OCI-LY1 (cell line): ENCODE measurements at regions not wholly inside any gene's neighbourhood (a gene's known extent, or its start where the extent isn't known, plus 50 kb on each side); places are given as distances from the start of the nearest gene placed in this dataset.

ENCODE experiments used
- H2AFZ ChIP-seq: fragments of 200-600 bp; sonication (generic), shearing (Covaris generic); 2 replicates; pipeline ENCODE4 v1.6.0; 2014; ENCODE audit warnings: antibody characterized with exemption, mild to moderate bottlenecking, low read length
- H3F3A ChIP-seq: fragments of 200-600 bp; sonication (generic), shearing (Covaris generic); 2 replicates; pipeline ENCODE4 v1.6.0; 2014; ENCODE audit warnings: mild to moderate bottlenecking, antibody characterized with exemption, low read length, moderate library complexity; ENCODE audit not compliant: insufficient read depth
- H3K27ac ChIP-seq: fragments of 200-600 bp; sonication (generic); 2 replicates; pipeline ENCODE4 v1.5.1; 2014; ENCODE audit warnings: low read length, mixed run types, mild to moderate bottlenecking, low read depth; ENCODE audit not compliant: poor library complexity, severe bottlenecking
- H3K27me3 ChIP-seq: fragments of 200-600 bp; sonication (generic); 2 replicates; pipeline ENCODE4 v1.6.0; 2014; ENCODE audit warnings: antibody characterized with exemption, mild to moderate bottlenecking, low read length, moderate library complexity; ENCODE audit not compliant: insufficient read depth
- H3K36me3 ChIP-seq: fragments of 200-600 bp; sonication (generic); 2 replicates; pipeline ENCODE4 v1.6.1; 2014; ENCODE audit warnings: mild to moderate bottlenecking, antibody characterized with exemption, low read length, moderate library complexity, mixed read lengths; ENCODE audit not compliant: insufficient read depth
- H3K4me1 ChIP-seq: fragments of 200-600 bp; sonication (generic); 2 replicates; pipeline ENCODE4 v1.5.1; 2014; ENCODE audit warnings: mild to moderate bottlenecking, low read length, moderate library complexity; ENCODE audit not compliant: insufficient read depth, severe bottlenecking
- H3K4me2 ChIP-seq: fragments of 200-600 bp; sonication (generic), shearing (Covaris generic); 2 replicates; pipeline ENCODE4 v1.6.1; 2014; ENCODE audit warnings: low read length
- H3K4me3 ChIP-seq: fragments of 200-600 bp; sonication (generic); 2 replicates; pipeline ENCODE4 v1.5.1; 2014; ENCODE audit warnings: low read length, low read depth, mild to moderate bottlenecking, mixed read lengths; ENCODE audit not compliant: poor library complexity, severe bottlenecking
- H3K79me2 ChIP-seq: fragments of 200-600 bp; shearing (Covaris generic); 2 replicates; pipeline ENCODE4 v1.6.1; 2016; ENCODE audit warnings: mixed run types, low read length, mixed read lengths; ENCODE audit not compliant: insufficient read depth
- H3K9ac ChIP-seq: fragments of 200-600 bp; sonication (generic), shearing (Covaris generic); 2 replicates; pipeline ENCODE4 v1.6.1; 2014; ENCODE audit warnings: mild to moderate bottlenecking, low read length, mixed read lengths
- H3K9me2 ChIP-seq: fragments of 200-600 bp; sonication (generic), shearing (Covaris generic); 2 replicates; pipeline ENCODE4 v1.6.1; 2014; ENCODE audit warnings: low read depth, mild to moderate bottlenecking, low read length, mixed read lengths
- H3K9me3 ChIP-seq: fragments of 200-600 bp; shearing (Covaris generic); 2 replicates; pipeline ENCODE4 v1.6.1; 2014; ENCODE audit warnings: low read length, mixed read lengths
- H4K20me1 ChIP-seq: fragments of 200-600 bp; sonication (generic), shearing (Covaris generic); 2 replicates; pipeline ENCODE4 v1.6.0; 2016; ENCODE audit warnings: mild to moderate bottlenecking, low read length; ENCODE audit not compliant: insufficient read depth
- EZH2 ChIP-seq: fragments of 200-600 bp; sonication (generic), shearing (Covaris generic); IDR thresholded peaks from 2 replicates; pipeline ENCODE4 v1.8.0; 2017; ENCODE audit warnings: borderline replicate concordance, mixed run types, mild to moderate bottlenecking, antibody characterized with exemption, low read length, moderate library complexity, mixed read lengths
- TF ChIP-seq, protein P1 (sequence below): fragments of 200-600 bp; sonication (generic), shearing (Covaris generic); IDR thresholded peaks from 2 replicates; pipeline ENCODE4 v1.5.1; 2017; ENCODE audit warnings: mild to moderate bottlenecking, antibody characterized with exemption, low read length, moderate library complexity, mixed read lengths

DNA sequence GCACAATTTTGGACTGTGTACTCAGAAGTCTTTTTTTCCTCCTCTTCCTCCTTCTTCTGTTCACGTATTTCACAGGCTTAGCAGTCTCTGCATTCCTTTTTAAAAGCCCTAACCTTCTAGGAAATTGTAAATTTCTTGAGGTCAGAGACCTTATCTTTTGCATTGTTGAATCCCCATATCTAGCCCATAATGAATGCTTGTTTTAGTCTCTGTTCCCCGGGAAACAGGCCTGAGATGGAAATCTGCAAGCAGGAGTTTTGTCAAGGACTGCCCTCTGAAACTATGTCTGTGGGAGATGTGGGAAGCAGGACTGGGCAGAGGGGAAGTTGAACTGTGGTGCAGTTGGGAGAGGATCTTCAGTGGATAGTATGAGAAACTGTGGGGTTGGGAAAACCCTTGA, 272.2 kb upstream of the DAB1 start:
- no peaks in the 10 kb centered on the region for H3K27me3 ChIP-seq
- no peaks in the 10 kb centered on the region for H4K20me1 ChIP-seq
- no peaks in the 10 kb centered on the region for H3K9me2 ChIP-seq
- H3K9me3 ChIP-seq = no peaks in the 10 kb centered on the region
- H3K4me1 ChIP-seq = no peaks in the 10 kb centered on the region
- no peak overlapping the region for H2AFZ ChIP-seq
- TF ChIP-seq, protein P1, sequence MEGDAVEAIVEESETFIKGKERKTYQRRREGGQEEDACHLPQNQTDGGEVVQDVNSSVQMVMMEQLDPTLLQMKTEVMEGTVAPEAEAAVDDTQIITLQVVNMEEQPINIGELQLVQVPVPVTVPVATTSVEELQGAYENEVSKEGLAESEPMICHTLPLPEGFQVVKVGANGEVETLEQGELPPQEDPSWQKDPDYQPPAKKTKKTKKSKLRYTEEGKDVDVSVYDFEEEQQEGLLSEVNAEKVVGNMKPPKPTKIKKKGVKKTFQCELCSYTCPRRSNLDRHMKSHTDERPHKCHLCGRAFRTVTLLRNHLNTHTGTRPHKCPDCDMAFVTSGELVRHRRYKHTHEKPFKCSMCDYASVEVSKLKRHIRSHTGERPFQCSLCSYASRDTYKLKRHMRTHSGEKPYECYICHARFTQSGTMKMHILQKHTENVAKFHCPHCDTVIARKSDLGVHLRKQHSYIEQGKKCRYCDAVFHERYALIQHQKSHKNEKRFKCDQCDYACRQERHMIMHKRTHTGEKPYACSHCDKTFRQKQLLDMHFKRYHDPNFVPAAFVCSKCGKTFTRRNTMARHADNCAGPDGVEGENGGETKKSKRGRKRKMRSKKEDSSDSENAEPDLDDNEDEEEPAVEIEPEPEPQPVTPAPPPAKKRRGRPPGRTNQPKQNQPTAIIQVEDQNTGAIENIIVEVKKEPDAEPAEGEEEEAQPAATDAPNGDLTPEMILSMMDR = no peak
- TF ChIP-seq EZH2 = no peak
- no peak overlapping the region for H3K4me3 ChIP-seq
- no peaks in the 10 kb centered on the region for H3K36me3 ChIP-seq
- no peaks in the 10 kb centered on the region for H3F3A ChIP-seq
- no peak overlapping the region for H3K27ac ChIP-seq
- no peaks in the 10 kb centered on the region for H3K79me2 ChIP-seq
- no peak overlapping the region for H3K4me2 ChIP-seq
- no peak overlapping the region for H3K9ac ChIP-seq

DNA sequence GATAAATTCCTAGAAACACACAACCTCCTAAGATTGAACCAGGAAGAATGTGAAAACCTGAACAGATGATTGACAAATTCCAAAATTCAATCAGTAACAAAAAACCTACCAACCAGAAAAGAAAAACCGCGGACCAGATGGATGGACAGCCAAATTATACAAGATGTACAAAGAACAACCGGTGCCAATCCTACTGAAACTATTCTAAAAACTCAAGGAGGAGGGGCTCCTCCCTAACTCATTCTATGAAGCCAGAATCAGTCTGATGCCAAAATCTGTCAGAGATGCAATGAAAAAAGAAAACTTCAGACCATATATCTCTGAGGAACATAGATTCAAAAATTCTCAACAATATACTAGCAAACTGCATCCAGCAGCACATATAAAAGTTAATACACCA, 262.4 kb upstream of the DAB1 start:
- H3K9ac ChIP-seq = no peak overlapping the region
- no peaks in the 10 kb centered on the region for H3K9me3 ChIP-seq
- TF ChIP-seq, protein P1 = no peak
- no peak for TF ChIP-seq EZH2
- no peaks in the 10 kb centered on the region for H3K36me3 ChIP-seq
- no peaks in the 10 kb centered on the region for H3K9me2 ChIP-seq
- H3F3A ChIP-seq = no peaks in the 10 kb centered on the region
- H3K79me2 ChIP-seq = no peaks in the 10 kb centered on the region
- no peak overlapping the region for H3K4me2 ChIP-seq
- no peaks in the 10 kb centered on the region for H3K27me3 ChIP-seq
- H3K27ac ChIP-seq = no peak overlapping the region
- no peak overlapping the region for H2AFZ ChIP-seq
- H3K4me1 ChIP-seq = no peaks in the 10 kb centered on the region
- no peak overlapping the region for H3K4me3 ChIP-seq
- no peaks in the 10 kb centered on the region for H4K20me1 ChIP-seq

DNA sequence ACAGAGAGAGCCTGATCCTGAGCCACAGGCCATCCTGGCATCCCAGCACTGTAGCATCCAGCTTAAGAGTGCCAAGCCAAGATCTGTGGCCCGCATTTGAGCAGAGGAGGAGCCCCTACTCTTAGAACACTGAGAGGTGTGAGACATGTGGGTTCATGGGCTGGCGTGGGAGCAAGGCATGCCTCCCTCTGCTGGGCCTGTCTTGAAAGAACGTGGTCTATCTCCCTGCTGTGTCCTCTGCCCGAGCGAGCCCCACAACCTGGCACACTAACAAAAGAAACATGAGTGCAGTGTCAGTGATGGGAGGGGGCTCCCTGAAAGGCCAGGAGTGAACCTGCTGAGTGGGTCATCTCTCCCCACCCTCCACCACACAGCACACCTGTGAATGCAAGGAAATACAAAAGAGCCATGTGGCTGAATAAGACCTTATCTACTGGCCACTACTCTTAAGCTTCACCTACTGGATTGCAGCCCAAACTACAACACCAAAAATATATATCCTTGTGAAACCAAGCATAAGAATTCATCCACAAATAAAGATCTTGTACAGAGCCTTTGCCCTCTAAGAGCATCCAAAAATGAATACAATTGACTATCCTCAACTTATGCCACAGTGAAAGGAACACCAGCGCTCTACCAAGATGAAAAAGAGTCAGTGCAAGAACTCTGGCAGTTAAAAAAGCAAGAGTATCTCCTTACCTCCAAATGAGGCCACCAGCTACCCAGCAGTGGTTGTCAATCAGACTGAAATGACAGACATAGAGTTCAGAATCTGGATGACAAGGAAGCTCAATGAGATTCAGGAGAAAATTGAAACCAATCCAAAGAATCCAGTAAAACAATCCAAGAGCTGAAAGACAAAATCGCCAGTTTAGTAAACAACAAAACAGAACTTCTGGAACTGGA, 259.4 kb upstream of the DAB1 start:
- no peak overlapping the region for H3K4me2 ChIP-seq
- H3K36me3 ChIP-seq = no peaks in the 10 kb centered on the region

More for the DNA sequence above, 259.4 kb upstream of the DAB1 start:
- Histone ChIP-seq H3K9ac (no peak overlapping the region), H3K9me2 (no peaks in the 10 kb centered on the region), H3F3A (no peaks in the 10 kb centered on the region), H3K27ac (no peak overlapping the region), H3K4me3 (no peak overlapping the region), H3K27me3 (no peaks in the 10 kb centered on the region), H3K4me1 (no peaks in the 10 kb centered on the region), H2AFZ (no peak overlapping the region), H3K79me2 (no peaks in the 10 kb centered on the region), H4K20me1 (no peaks in the 10 kb centered on the region), H3K9me3 (no peaks in the 10 kb centered on the region)
- TF ChIP-seq EZH2 = no peak
- TF ChIP-seq, protein P1 = no peak
